ENCODE measurements at regions not wholly inside any gene's neighbourhood (a gene's known extent, or its start where the extent isn't known, plus 50 kb on each side); places are given as distances from the start of the nearest gene placed in this dataset.

- no peak for DNase-seq (ENCODE audit: low spot score)
These were observed 518.5 kb downstream of the FGF9 start for GRCh38 chr13:22189176-22190048.

GRCh38 chr13:22193070-22193469 lies 522.2 kb downstream of the FGF9 start:
- DNase-seq (ENCODE audit: low spot score): no peak

GRCh38 chr13:22194106-22194805 lies 523.4 kb downstream of the FGF9 start:
- no peak for DNase-seq (ENCODE audit: low spot score)

- DNase-seq (ENCODE audit: low spot score): no peak
These were observed 524.9 kb downstream of the FGF9 start for GRCh38 chr13:22195726-22196125.

GRCh38 chr13:22196777-22197176 lies 525.9 kb downstream of the FGF9 start:
- DNase-seq (ENCODE audit: low spot score): no peak

- no peak for DNase-seq (ENCODE audit: low spot score)
These were observed 527.1 kb downstream of the FGF9 start for GRCh38 chr13:22198001-22198400.

GRCh38 chr13:22198641-22199217 lies 527.9 kb downstream of the FGF9 start:
- DNase-seq (ENCODE audit: low spot score): no peak

GRCh38 chr13:22200440-22200839 lies 529.6 kb downstream of the FGF9 start:
- DNase-seq (ENCODE audit: low spot score): no peak

- DNase-seq (ENCODE audit: low spot score): no peak
These were observed 530.6 kb downstream of the FGF9 start for GRCh38 chr13:22201375-22201925.

GRCh38 chr13:22210134-22210930 lies 539.5 kb downstream of the FGF9 start:
- DNase-seq (ENCODE audit: low spot score): peak; percentile 53

- no peak for DNase-seq (ENCODE audit: low spot score)
These were observed 541.0 kb downstream of the FGF9 start for GRCh38 chr13:22211876-22212275.

- no peak for DNase-seq (ENCODE audit: low spot score)
These were observed 541.7 kb downstream of the FGF9 start for GRCh38 chr13:22212576-22212975.

- DNase-seq (ENCODE audit: low spot score): no peak
These were observed 543.3 kb downstream of the FGF9 start for GRCh38 chr13:22214184-22214583.

- DNase-seq (ENCODE audit: low spot score): no peak
These were observed 547.9 kb downstream of the FGF9 start for GRCh38 chr13:22218797-22219196.

GRCh38 chr13:22219709-22220108 lies 548.8 kb downstream of the FGF9 start:
- no peak for DNase-seq (ENCODE audit: low spot score)

GRCh38 chr13:22220151-22221135 lies 549.6 kb downstream of the FGF9 start:
- no peak for DNase-seq (ENCODE audit: low spot score)

GRCh38 chr13:22223411-22223810 lies 552.5 kb downstream of the FGF9 start:
- no peak for DNase-seq (ENCODE audit: low spot score)

GRCh38 chr13:22226086-22226485 lies 555.2 kb downstream of the FGF9 start:
- no peak for DNase-seq (ENCODE audit: low spot score)

GRCh38 chr13:22227895-22228294 lies 557.0 kb downstream of the FGF9 start:
- no peak for DNase-seq (ENCODE audit: low spot score)

- DNase-seq (ENCODE audit: low spot score): no peak
These were observed 559.0 kb downstream of the FGF9 start for GRCh38 chr13:22229916-22230315.

- no peak for DNase-seq (ENCODE audit: low spot score)
These were observed 561.3 kb downstream of the FGF9 start for GRCh38 chr13:22232186-22232585.

Data from ecto neural progenitor cell (in vitro differentiated cells).